Esophagus muscularis mucosa (tissue), 4 donors: ENCODE measurements at regions not wholly inside any gene's neighbourhood (a gene's known extent, or its start where the extent isn't known, plus 50 kb on each side); places are given as distances from the start of the nearest gene placed in this dataset.

Source experiments
- DNase-seq: peaks from one replicate; pipeline ENCODE4 v3.0.0-alpha.2; 2017; ENCODE audit errors: extremely low spot score
- H3K27ac ChIP-seq, 4 donors: fragments of 200-600 bp; sonication (generic); replicated peaks in 1 of 4; 1 replicate in 3 of 4; 2 replicates in 1 of 4; pipeline ENCODE4 v1.5.1; 2016 to 2019; ENCODE audit warnings: mild to moderate bottlenecking in 1 of 4
- H3K27me3 ChIP-seq, 4 donors: fragments of 200-600 bp; sonication (generic); one replicate each; pipeline versions ENCODE4 v1.5.1 to v1.6.0; 2016 to 2019
- H3K36me3 ChIP-seq, 4 donors: fragments of 200-600 bp; sonication (generic); one replicate each; pipeline ENCODE4 v1.5.1; 2016 to 2019
- H3K4me1 ChIP-seq, 4 donors: fragments of 200-600 bp; sonication (generic); one replicate each; pipeline ENCODE4 v1.5.1; 2016 to 2019
- H3K4me3 ChIP-seq, 4 donors: fragments of 200-600 bp; sonication (generic); 1 replicate in 2 of 4; 2 replicates in 2 of 4; pipeline ENCODE4 v1.5.1; 2016 to 2019; ENCODE audit warnings: mild to moderate bottlenecking in 4 of 4, moderate library complexity in 1 of 4
- H3K9me3 ChIP-seq, 4 donors: fragments of 200-600 bp; sonication (generic); 1 replicate in 3 of 4; 2 replicates in 1 of 4; pipeline ENCODE4 v1.5.1; 2016 to 2019
- CTCF ChIP-seq, 3 experiments: fragments of 200-600 bp in 2 of 3; fragments of 450-650 bp in 1 of 3; sonication (generic) in 2 of 3; IDR thresholded peaks; one replicate each; pipeline ENCODE4 v1.5.1; 2017 to 2019; ENCODE audit warnings: antibody characterized with exemption in 3 of 3, mild to moderate bottlenecking in 2 of 3, moderate library complexity in 1 of 3
- EP300 ChIP-seq: sonication (generic); formaldehyde crosslinking; IDR thresholded peaks from one replicate; pipeline ENCODE4 v1.6.1; 2017; ENCODE audit warnings: antibody characterized with exemption
- POLR2A ChIP-seq: fragments of 450-650 bp; IDR thresholded peaks from one replicate; pipeline ENCODE4 v1.6.1; 2017; ENCODE audit warnings: antibody characterized with exemption, moderate library complexity, mild to moderate bottlenecking, low read depth
- POLR2AphosphoS5 ChIP-seq, 2 donors: sonication (generic); formaldehyde crosslinking; IDR thresholded peaks; one replicate each; pipeline ENCODE4 v1.6.1; 2017; ENCODE audit warnings: antibody characterized with exemption in 2 of 2
- WGBS: methylation state at CpG from one replicate; pipeline ENCODE4 v1.1.5; 2018; 5-methylcytosine and 5-hydroxymethylcytosine counted together
- intact Hi-C: fragments of 100-400 bp; cut with DNase I; formaldehyde crosslinking; loops from one replicate; pipeline ENCODE4 v1.15.1; 2023

GRCh38 chr1:189563784-189564183, 913.9 kb downstream of the BRINP3 start:
- no peak for DNase-seq
- 91% methylated on average over 4 of the region's 4 CpGs for WGBS
- Histone ChIP-seq H3K27ac (no peak overlapping the region), H3K9me3 (no peaks in the 10 kb centered on the region), H3K4me1 (no peaks in the 10 kb centered on the region), H3K36me3 (no peaks in the 10 kb centered on the region), H3K4me3 (no peak overlapping the region), H3K27me3 (no peaks in the 10 kb centered on the region)
- TF ChIP-seq POLR2AphosphoS5 (IDR thresholded peaks at IDR 0.05) = no peak
- TF ChIP-seq CTCF (IDR thresholded peaks at IDR 0.05) = no peak
- TF ChIP-seq POLR2A = no peak
- no peak for TF ChIP-seq EP300
- intact Hi-C loops = no loop called here

GRCh38 chr1:189567890-189568289, 909.8 kb downstream of the BRINP3 start:
- H3K36me3 ChIP-seq = no peaks in the 10 kb centered on the region
- H3K4me3 ChIP-seq = no peak overlapping the region
- 50% methylated on average over 1 of the region's 1 CpG for WGBS
- TF ChIP-seq CTCF (IDR thresholded peaks at IDR 0.05) (no peak), POLR2AphosphoS5 (IDR thresholded peaks at IDR 0.05) (no peak), EP300 (no peak), POLR2A (no peak)
- no peak for DNase-seq
- no peaks in the 10 kb centered on the region for H3K4me1 ChIP-seq
- H3K9me3 ChIP-seq = no peaks in the 10 kb centered on the region
- intact Hi-C loops = no loop called here
- H3K27ac ChIP-seq = no peak overlapping the region
- H3K27me3 ChIP-seq = no peaks in the 10 kb centered on the region

GRCh38 chr1:189596197-189596596, 881.5 kb downstream of the BRINP3 start:
- no peaks in the 10 kb centered on the region for H3K4me1 ChIP-seq
- no peak overlapping the region for H3K4me3 ChIP-seq
- no peak overlapping the region for H3K27ac ChIP-seq
- no peak for DNase-seq
- H3K9me3 ChIP-seq = no peaks in the 10 kb centered on the region
- WGBS = 77% methylated on average over 1 of the region's 1 CpG
- intact Hi-C loops = no loop called here
- no peaks in the 10 kb centered on the region for H3K36me3 ChIP-seq
- TF ChIP-seq POLR2A (no peak), CTCF (IDR thresholded peaks at IDR 0.05) (no peak), POLR2AphosphoS5 (IDR thresholded peaks at IDR 0.05) (no peak), EP300 (no peak)
- H3K27me3 ChIP-seq = no peaks in the 10 kb centered on the region

- H3K27ac ChIP-seq = no peak overlapping the region
- H3K9me3 ChIP-seq = no peaks in the 10 kb centered on the region
- H3K4me1 ChIP-seq = no peaks in the 10 kb centered on the region
- no peaks in the 10 kb centered on the region for H3K27me3 ChIP-seq
- H3K36me3 ChIP-seq = no peaks in the 10 kb centered on the region
- 67% methylated on average over 3 of the region's 3 CpGs for WGBS
- intact Hi-C loops = no loop called here
- TF ChIP-seq POLR2AphosphoS5 (IDR thresholded peaks at IDR 0.05) = no peak
- no peak for TF ChIP-seq EP300
- no peak for TF ChIP-seq POLR2A
- no peak for TF ChIP-seq CTCF (IDR thresholded peaks at IDR 0.05)
- no peak overlapping the region for H3K4me3 ChIP-seq
- no peak for DNase-seq
Measured at GRCh38 chr1:189597083-189597482, 880.6 kb downstream of the BRINP3 start.

- Histone ChIP-seq H3K9me3 (peaks cover 0 to 4% (median 0%) of the 10 kb centered on the region in 4 donors), H3K36me3 (no peaks in the 10 kb centered on the region), H3K4me1 (no peaks in the 10 kb centered on the region), H3K27ac (no peak overlapping the region), H3K27me3 (no peaks in the 10 kb centered on the region), H3K4me3 (no peak overlapping the region)
- TF ChIP-seq POLR2AphosphoS5 (IDR thresholded peaks at IDR 0.05) (no peak), POLR2A (no peak), CTCF (IDR thresholded peaks at IDR 0.05) (no peak), EP300 (no peak)
- intact Hi-C loops = no loop called here
- 80% methylated on average over 2 of the region's 2 CpGs for WGBS
- no peak for DNase-seq
Measured at GRCh38 chr1:189605226-189605625, 872.4 kb downstream of the BRINP3 start.
